CD4-positive, alpha-beta T cell (primary cell): ENCODE measurements at regions not wholly inside any gene's neighbourhood (a gene's known extent, or its start where the extent isn't known, plus 50 kb on each side); places are given as distances from the start of the nearest gene placed in this dataset.
"Not testable (repeated sequence)": the region's sequence is repeated elsewhere in the genome, so short reads cannot be mapped to it uniquely, and the experiment has no call there.

ENCODE experiments used
- ATAC-seq: fragments of 200-7000 bp; cut with Tn5 transposase; one replicate; pipeline ENCODE4 v1.10.0; 2022; ENCODE audit warnings: mild to moderate bottlenecking; ENCODE audit not compliant: poor library complexity
- CTCF ChIA-PET: fragments of 350-600 bp; sonication (Branson Sonifier 250); formaldehyde crosslinking; loops from one replicate; lab custom pipeline; 2021; ENCODE audit warnings: antibody characterized with exemption, inconsistent platforms; lab: Charles Lee
- POLR2A ChIA-PET: fragments of 350-600 bp; sonication (Branson Sonifier 250); formaldehyde crosslinking; loops from one replicate; lab custom pipeline; 2021; ENCODE audit warnings: antibody characterized with exemption, inconsistent platforms; lab: Charles Lee
- DNase-seq, 14 experiments: peaks; one replicate each; pipeline ENCODE4 v3.0.0-alpha.2; 2013 to 2020; ENCODE audit warnings: mixed read lengths in 2 of 14
- H3K27ac ChIP-seq, 2 donors: one replicate each; pipeline versions ENCODE4 v1.5.1 to v1.7.0; 2013; ENCODE audit warnings: low read length in 2 of 2, low read depth in 1 of 2, mild to moderate bottlenecking in 1 of 2
- H3K27me3 ChIP-seq, 2 experiments: 1 replicate in 1 of 2; 2 replicates in 1 of 2; pipeline versions ENCODE4 v1.6.1 to v1.7.0; 2013; ENCODE audit warnings: low read length in 2 of 2, control low read depth in 1 of 2, mild to moderate bottlenecking in 1 of 2, moderate library complexity in 1 of 2; ENCODE audit not compliant: insufficient read depth in 2 of 2, control insufficient read depth in 1 of 2
- H3K36me3 ChIP-seq: one replicate; pipeline ENCODE4 v1.6.1; 2013; ENCODE audit warnings: low read length, control low read depth; ENCODE audit not compliant: insufficient read depth
- H3K4me1 ChIP-seq: one replicate; pipeline ENCODE4 v1.6.1; 2013; ENCODE audit warnings: low read length, control low read depth; ENCODE audit not compliant: insufficient read depth
- H3K4me3 ChIP-seq: one replicate; pipeline ENCODE4 v1.5.1; 2013; ENCODE audit warnings: mild to moderate bottlenecking, low read length, moderate library complexity
- H3K9me3 ChIP-seq, 2 experiments: 1 replicate in 1 of 2; 2 replicates in 1 of 2; pipeline versions ENCODE4 v1.6.1 to v1.7.0; 2013; ENCODE audit warnings: low read length in 2 of 2, mild to moderate bottlenecking in 2 of 2, control low read depth in 1 of 2, moderate library complexity in 1 of 2; ENCODE audit not compliant: control insufficient read depth in 1 of 2, insufficient read depth in 1 of 2
- H3K27ac Mint-ChIP-seq: one replicate; pipeline ENCODE4 v1.8.0; 2020; ENCODE audit warnings: mixed read lengths
- H3K27me3 Mint-ChIP-seq: one replicate; pipeline ENCODE4 v1.8.0; 2021; ENCODE audit warnings: mixed read lengths
- H3K36me3 Mint-ChIP-seq: one replicate; pipeline ENCODE4 v1.8.0; 2021; ENCODE audit warnings: low read depth, mixed read lengths
- H3K4me1 Mint-ChIP-seq: one replicate; pipeline ENCODE4 v1.8.0; 2021; ENCODE audit warnings: low read depth, mixed read lengths
- H3K4me3 Mint-ChIP-seq: one replicate; pipeline ENCODE4 v1.8.0; 2020; ENCODE audit warnings: mild to moderate bottlenecking, mixed read lengths
- H3K9me3 Mint-ChIP-seq: one replicate; pipeline ENCODE4 v1.8.0; 2020; ENCODE audit warnings: mixed read lengths
- intact Hi-C, 2 experiments: fragments of 100-400 bp; cut with DNase I in 1 of 2; cut with micrococcal nuclease in 1 of 2; formaldehyde crosslinking; loops; one replicate each; pipeline versions ENCODE4 v1.15.1 to v1.9.0; 2023 to 2025; cut with DNase I, micrococcal nuclease

DNA sequence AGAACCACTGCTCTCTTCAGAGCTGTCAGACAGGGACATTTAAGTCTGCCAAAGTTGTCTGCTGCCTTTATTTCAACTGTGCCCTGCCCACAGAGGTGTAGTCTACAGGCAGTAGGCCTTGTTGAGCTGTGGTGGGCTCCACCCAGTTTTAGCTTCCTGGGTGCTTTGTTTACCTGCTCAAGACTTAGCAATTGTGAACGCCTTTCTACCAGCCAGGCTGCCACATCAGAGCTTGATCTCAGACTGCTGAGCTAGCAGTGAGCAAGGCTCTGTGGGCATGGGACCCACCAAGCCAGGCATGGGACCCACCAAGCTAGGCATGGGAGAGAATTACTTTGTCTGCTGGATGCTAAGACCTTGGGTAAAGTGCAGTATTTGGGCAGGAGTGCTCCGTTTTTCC lies 351.8 kb downstream of the CDY1 start:
- H3K9me3 Mint-ChIP-seq, H3K36me3 Mint-ChIP-seq, POLR2A ChIA-PET, H3K4me3 ChIP-seq, H3K4me1 ChIP-seq, intact Hi-C loops, H3K4me1 Mint-ChIP-seq, H3K27me3 Mint-ChIP-seq, CTCF ChIA-PET, H3K27ac ChIP-seq, H3K9me3 ChIP-seq, H3K27ac Mint-ChIP-seq, H3K36me3 ChIP-seq, DNase-seq, H3K4me3 Mint-ChIP-seq, H3K27me3 ChIP-seq: not testable (repeated sequence)
- peak; percentile 80 for ATAC-seq

DNA sequence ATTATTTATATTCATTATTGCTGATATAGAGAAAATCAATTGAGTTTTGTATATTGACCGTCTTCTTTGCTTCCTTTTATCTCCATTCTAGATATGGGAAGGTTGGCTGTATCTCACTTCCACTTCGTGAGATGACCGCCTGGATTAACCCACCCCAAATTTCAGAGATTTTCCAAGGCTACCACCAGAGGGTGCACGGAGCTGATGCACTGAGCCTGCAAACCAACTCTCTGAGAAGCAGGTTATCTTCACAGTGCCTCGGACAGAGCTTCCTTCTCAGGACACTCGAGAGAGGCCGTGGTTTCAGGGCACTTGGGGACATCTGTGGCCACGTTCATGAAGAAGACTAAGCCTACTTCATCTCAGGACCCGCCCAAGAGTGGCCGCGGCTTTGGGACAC lies 365.8 kb downstream of the CDY1 start:
- H3K4me3 Mint-ChIP-seq, H3K36me3 ChIP-seq, H3K4me3 ChIP-seq, H3K27me3 Mint-ChIP-seq, H3K27ac ChIP-seq, H3K4me1 Mint-ChIP-seq, H3K4me1 ChIP-seq, ATAC-seq, CTCF ChIA-PET, H3K9me3 ChIP-seq, DNase-seq, H3K27ac Mint-ChIP-seq, H3K27me3 ChIP-seq, intact Hi-C loops, POLR2A ChIA-PET, H3K9me3 Mint-ChIP-seq, H3K36me3 Mint-ChIP-seq: not testable (repeated sequence)

DNA sequence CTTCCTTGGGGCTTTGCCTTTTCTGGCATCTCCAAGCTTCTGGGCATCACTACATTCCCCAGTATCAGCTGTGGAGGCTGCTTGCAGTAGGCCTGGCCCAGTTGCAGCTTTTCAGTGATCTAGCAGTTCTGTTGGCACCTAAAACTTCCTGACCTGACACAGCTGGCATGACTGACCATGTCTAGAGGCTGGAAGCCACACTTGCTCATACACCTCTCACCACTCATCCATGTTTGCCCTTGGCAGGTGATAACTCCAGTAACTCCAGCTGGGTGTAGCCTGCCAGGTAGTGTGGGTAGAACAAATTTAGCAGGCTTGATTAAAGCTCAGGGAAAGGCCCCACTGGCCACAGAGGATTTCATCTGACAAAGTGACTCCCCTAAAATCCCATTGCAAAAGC lies 377.9 kb downstream of the CDY1 start:
- H3K27ac ChIP-seq, H3K27ac Mint-ChIP-seq, H3K27me3 ChIP-seq, H3K4me1 ChIP-seq, ATAC-seq, POLR2A ChIA-PET, H3K4me1 Mint-ChIP-seq, H3K4me3 Mint-ChIP-seq, H3K9me3 Mint-ChIP-seq, H3K36me3 Mint-ChIP-seq, H3K4me3 ChIP-seq, intact Hi-C loops, H3K27me3 Mint-ChIP-seq, DNase-seq, H3K36me3 ChIP-seq, CTCF ChIA-PET, H3K9me3 ChIP-seq: not testable (repeated sequence)

DNA sequence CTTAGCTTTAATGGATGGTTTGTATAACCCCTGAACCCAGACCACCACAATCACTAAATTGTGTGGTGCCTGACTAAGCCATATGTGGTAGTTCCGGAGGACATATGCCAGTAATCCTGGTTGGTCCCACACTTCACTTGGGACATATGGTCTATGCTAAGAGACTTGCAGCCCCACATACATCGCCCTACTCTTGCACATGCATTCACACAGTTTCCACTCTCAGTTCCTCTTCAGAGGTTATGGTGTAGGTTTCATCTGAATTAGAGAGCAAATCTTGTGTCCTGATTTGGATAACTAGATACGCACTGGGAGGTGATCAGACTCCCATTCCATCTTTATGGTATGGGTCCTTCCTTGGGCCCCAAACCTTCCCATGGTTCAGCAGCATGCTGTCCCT lies 425.4 kb downstream of the CDY1 start:
- H3K4me3 ChIP-seq, ATAC-seq, intact Hi-C loops, H3K27me3 Mint-ChIP-seq, H3K27ac ChIP-seq, H3K4me1 ChIP-seq, H3K36me3 Mint-ChIP-seq, H3K36me3 ChIP-seq, H3K4me3 Mint-ChIP-seq, H3K9me3 ChIP-seq, H3K4me1 Mint-ChIP-seq, H3K9me3 Mint-ChIP-seq, DNase-seq, H3K27ac Mint-ChIP-seq, POLR2A ChIA-PET, H3K27me3 ChIP-seq, CTCF ChIA-PET: not testable (repeated sequence)

DNA sequence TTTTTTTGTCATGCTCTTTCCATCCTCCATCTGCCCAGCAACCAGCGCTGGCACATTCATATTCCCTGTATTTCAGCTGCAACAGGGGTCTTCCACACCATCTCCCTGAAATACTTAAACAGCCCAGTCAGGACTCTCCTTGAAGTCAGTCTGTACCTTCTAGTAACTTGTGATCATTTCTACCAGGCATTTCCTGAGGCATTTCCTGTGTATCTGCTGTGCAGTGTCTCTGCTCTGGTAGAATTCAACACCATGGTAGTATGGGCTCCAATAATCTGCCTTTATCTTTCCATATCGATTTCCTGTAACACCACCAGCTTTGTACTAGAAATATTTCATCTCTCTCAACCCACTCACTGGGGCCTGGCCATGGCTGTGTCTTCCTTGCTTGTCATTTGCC lies 436.0 kb downstream of the CDY1 start:
- H3K4me1 ChIP-seq, POLR2A ChIA-PET, H3K4me3 ChIP-seq, H3K27me3 ChIP-seq, H3K4me1 Mint-ChIP-seq, intact Hi-C loops, H3K27ac Mint-ChIP-seq, DNase-seq, H3K9me3 ChIP-seq, CTCF ChIA-PET, H3K9me3 Mint-ChIP-seq, H3K36me3 ChIP-seq, H3K27ac ChIP-seq, H3K36me3 Mint-ChIP-seq, ATAC-seq, H3K4me3 Mint-ChIP-seq, H3K27me3 Mint-ChIP-seq: not testable (repeated sequence)

DNA sequence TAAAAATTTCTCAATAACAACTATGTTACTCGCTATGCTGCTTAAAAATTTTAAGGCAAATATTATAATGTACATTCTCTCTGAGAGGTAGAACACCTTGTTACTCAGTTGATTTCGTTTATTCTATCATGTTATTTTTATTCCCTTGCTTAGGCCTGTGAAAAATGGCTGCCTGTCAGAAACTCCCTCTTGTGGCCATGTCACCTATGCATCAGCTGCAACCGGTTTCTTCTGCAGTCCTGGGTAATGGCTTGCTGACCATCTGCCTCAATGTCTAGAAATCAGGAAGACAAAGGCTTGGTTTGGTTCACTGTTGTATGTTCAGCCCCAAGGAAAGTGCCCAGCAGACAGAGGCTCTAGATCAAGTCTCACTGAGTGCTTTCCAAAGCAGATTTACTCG lies 437.3 kb downstream of the CDY1 start:
- H3K9me3 Mint-ChIP-seq, ATAC-seq, H3K4me3 ChIP-seq, DNase-seq, H3K36me3 ChIP-seq, H3K27ac ChIP-seq, CTCF ChIA-PET, H3K9me3 ChIP-seq, H3K4me1 ChIP-seq, H3K4me3 Mint-ChIP-seq, H3K27ac Mint-ChIP-seq, intact Hi-C loops, H3K4me1 Mint-ChIP-seq, POLR2A ChIA-PET, H3K27me3 Mint-ChIP-seq, H3K36me3 Mint-ChIP-seq, H3K27me3 ChIP-seq: not testable (repeated sequence)

DNA sequence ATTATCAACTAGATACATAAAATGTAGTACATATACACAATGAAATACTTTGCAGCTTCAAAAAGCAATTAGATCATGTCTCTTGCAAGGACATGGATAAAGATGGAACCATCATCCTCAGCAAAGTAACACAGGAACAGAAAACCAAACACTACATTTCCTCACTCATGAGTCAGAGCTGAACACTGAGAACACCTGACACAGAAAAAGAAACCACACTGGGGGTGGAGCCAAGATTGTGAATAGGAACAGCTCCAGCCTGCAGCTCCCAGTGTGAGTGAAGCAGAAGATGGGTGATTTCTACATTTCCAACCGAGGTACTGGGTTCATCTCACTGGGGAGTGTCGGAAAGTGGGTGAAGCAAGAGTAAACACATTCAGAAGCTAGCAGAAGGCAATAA lies 451.2 kb downstream of the CDY1 start:
- H3K36me3 ChIP-seq, DNase-seq, CTCF ChIA-PET, H3K4me1 ChIP-seq, H3K27me3 ChIP-seq, H3K27me3 Mint-ChIP-seq, H3K36me3 Mint-ChIP-seq, POLR2A ChIA-PET, H3K4me3 Mint-ChIP-seq, H3K27ac ChIP-seq, H3K4me3 ChIP-seq, H3K9me3 ChIP-seq, H3K9me3 Mint-ChIP-seq, H3K27ac Mint-ChIP-seq, intact Hi-C loops, H3K4me1 Mint-ChIP-seq: not testable (repeated sequence)
- ATAC-seq, result peak; percentile 81
